CD4-positive, alpha-beta T cell (primary cell): ENCODE measurements at regions not wholly inside any gene's neighbourhood (a gene's known extent, or its start where the extent isn't known, plus 50 kb on each side); places are given as distances from the start of the nearest gene placed in this dataset.

Source experiments
- ATAC-seq: fragments of 200-7000 bp; cut with Tn5 transposase; one replicate; pipeline ENCODE4 v1.10.0; 2022; ENCODE audit warnings: mild to moderate bottlenecking; ENCODE audit not compliant: poor library complexity
- CTCF ChIA-PET: fragments of 350-600 bp; sonication (Branson Sonifier 250); formaldehyde crosslinking; loops from one replicate; lab custom pipeline; 2021; ENCODE audit warnings: antibody characterized with exemption, inconsistent platforms; lab: Charles Lee
- POLR2A ChIA-PET: fragments of 350-600 bp; sonication (Branson Sonifier 250); formaldehyde crosslinking; loops from one replicate; lab custom pipeline; 2021; ENCODE audit warnings: antibody characterized with exemption, inconsistent platforms; lab: Charles Lee
- DNase-seq, 14 experiments: peaks; one replicate each; pipeline ENCODE4 v3.0.0-alpha.2; 2013 to 2020; ENCODE audit warnings: mixed read lengths in 2 of 14
- H3K27ac ChIP-seq, 2 donors: one replicate each; pipeline versions ENCODE4 v1.5.1 to v1.7.0; 2013; ENCODE audit warnings: low read length in 2 of 2, low read depth in 1 of 2, mild to moderate bottlenecking in 1 of 2
- H3K27me3 ChIP-seq, 2 experiments: 1 replicate in 1 of 2; 2 replicates in 1 of 2; pipeline versions ENCODE4 v1.6.1 to v1.7.0; 2013; ENCODE audit warnings: low read length in 2 of 2, control low read depth in 1 of 2, mild to moderate bottlenecking in 1 of 2, moderate library complexity in 1 of 2; ENCODE audit not compliant: insufficient read depth in 2 of 2, control insufficient read depth in 1 of 2
- H3K36me3 ChIP-seq: one replicate; pipeline ENCODE4 v1.6.1; 2013; ENCODE audit warnings: low read length, control low read depth; ENCODE audit not compliant: insufficient read depth
- H3K4me1 ChIP-seq: one replicate; pipeline ENCODE4 v1.6.1; 2013; ENCODE audit warnings: low read length, control low read depth; ENCODE audit not compliant: insufficient read depth
- H3K4me3 ChIP-seq: one replicate; pipeline ENCODE4 v1.5.1; 2013; ENCODE audit warnings: mild to moderate bottlenecking, low read length, moderate library complexity
- H3K9me3 ChIP-seq, 2 experiments: 1 replicate in 1 of 2; 2 replicates in 1 of 2; pipeline versions ENCODE4 v1.6.1 to v1.7.0; 2013; ENCODE audit warnings: low read length in 2 of 2, mild to moderate bottlenecking in 2 of 2, control low read depth in 1 of 2, moderate library complexity in 1 of 2; ENCODE audit not compliant: control insufficient read depth in 1 of 2, insufficient read depth in 1 of 2
- H3K27ac Mint-ChIP-seq: one replicate; pipeline ENCODE4 v1.8.0; 2020; ENCODE audit warnings: mixed read lengths
- H3K27me3 Mint-ChIP-seq: one replicate; pipeline ENCODE4 v1.8.0; 2021; ENCODE audit warnings: mixed read lengths
- H3K36me3 Mint-ChIP-seq: one replicate; pipeline ENCODE4 v1.8.0; 2021; ENCODE audit warnings: low read depth, mixed read lengths
- H3K4me1 Mint-ChIP-seq: one replicate; pipeline ENCODE4 v1.8.0; 2021; ENCODE audit warnings: low read depth, mixed read lengths
- H3K4me3 Mint-ChIP-seq: one replicate; pipeline ENCODE4 v1.8.0; 2020; ENCODE audit warnings: mild to moderate bottlenecking, mixed read lengths
- H3K9me3 Mint-ChIP-seq: one replicate; pipeline ENCODE4 v1.8.0; 2020; ENCODE audit warnings: mixed read lengths
- intact Hi-C, 2 experiments: fragments of 100-400 bp; cut with DNase I in 1 of 2; cut with micrococcal nuclease in 1 of 2; formaldehyde crosslinking; loops; one replicate each; pipeline versions ENCODE4 v1.15.1 to v1.9.0; 2023 to 2025; cut with DNase I, micrococcal nuclease
- TF ChIP-seq, protein P1 (sequence below): fragments of 200-600 bp; IDR thresholded peaks from one replicate; pipeline ENCODE4 v1.8.0; 2022; ENCODE audit warnings: antibody characterized with exemption, mild to moderate bottlenecking

DNA sequence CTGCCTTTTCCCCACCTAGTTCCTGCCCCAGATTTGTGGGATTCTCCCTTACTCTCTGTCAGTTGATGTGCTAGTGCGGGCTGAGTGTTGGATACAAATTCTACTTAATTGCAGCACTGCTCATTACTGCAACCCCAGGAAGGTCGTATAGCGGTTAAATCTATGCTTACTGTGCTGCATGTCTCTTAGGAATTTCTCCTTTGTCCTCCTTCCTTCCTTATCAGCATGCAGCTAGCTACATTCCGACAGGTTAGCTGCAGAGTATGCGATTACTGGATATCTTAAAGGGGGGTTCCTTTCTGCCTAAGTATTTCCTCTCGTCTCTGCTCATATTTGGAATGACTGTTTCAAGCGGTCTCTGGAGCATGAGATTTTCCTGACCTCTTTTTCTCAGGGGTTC is 662.8 kb downstream of the TLL1 start:
- TF ChIP-seq, protein P1, sequence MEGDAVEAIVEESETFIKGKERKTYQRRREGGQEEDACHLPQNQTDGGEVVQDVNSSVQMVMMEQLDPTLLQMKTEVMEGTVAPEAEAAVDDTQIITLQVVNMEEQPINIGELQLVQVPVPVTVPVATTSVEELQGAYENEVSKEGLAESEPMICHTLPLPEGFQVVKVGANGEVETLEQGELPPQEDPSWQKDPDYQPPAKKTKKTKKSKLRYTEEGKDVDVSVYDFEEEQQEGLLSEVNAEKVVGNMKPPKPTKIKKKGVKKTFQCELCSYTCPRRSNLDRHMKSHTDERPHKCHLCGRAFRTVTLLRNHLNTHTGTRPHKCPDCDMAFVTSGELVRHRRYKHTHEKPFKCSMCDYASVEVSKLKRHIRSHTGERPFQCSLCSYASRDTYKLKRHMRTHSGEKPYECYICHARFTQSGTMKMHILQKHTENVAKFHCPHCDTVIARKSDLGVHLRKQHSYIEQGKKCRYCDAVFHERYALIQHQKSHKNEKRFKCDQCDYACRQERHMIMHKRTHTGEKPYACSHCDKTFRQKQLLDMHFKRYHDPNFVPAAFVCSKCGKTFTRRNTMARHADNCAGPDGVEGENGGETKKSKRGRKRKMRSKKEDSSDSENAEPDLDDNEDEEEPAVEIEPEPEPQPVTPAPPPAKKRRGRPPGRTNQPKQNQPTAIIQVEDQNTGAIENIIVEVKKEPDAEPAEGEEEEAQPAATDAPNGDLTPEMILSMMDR: no peak

DNA sequence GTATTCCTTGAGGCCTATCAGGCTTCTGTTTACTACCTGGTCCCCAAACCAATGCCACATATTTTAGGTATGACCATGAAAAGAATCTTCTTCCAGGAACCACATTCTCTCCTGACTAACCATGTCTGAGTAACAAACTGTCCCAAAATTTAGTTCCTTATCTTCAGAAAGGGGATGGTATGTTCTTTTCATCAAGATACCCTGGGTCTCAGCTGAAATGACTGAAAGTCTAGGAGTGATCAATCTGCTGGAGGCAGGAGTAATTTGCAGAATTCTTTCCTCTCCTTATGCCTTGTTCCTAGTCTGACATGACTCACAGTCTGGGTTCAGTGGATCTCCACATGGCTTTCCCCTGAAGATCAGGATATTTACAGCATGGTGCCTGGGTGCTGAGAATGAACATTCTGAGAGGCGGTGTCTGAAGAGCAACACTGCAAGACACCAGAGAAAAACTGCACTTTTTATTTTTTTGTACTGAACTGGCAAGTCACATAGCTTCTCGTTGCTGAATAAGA is 665.5 kb downstream of the TLL1 start:
- H3K36me3 Mint-ChIP-seq: no peaks in the 10 kb centered on the region
- H3K27me3 Mint-ChIP-seq: no peaks in the 10 kb centered on the region
- no peaks in the 10 kb centered on the region for H3K4me1 Mint-ChIP-seq
- Histone ChIP-seq H3K4me3 (no peak overlapping the region), H3K36me3 (no peaks in the 10 kb centered on the region), H3K4me1 (no peaks in the 10 kb centered on the region), H3K9me3 (peaks cover 0 to 8% of the 10 kb centered on the region in 2 experiments), H3K27ac (no peak overlapping the region), H3K27me3 (no peaks in the 10 kb centered on the region)
- ChIA-PET CTCF (no interaction called here), POLR2A (no interaction called here)
- TF ChIP-seq, protein P1: no peak
- ATAC-seq (no peak), DNase-seq (no peak)
- intact Hi-C loops: no loop called here
- no peak overlapping the region for H3K27ac Mint-ChIP-seq
- peaks cover 14% of the 10 kb centered on the region for H3K9me3 Mint-ChIP-seq
- H3K4me3 Mint-ChIP-seq: no peak overlapping the region

More for the DNA sequence above, 662.8 kb downstream of the TLL1 start:
- ChIA-PET CTCF (no interaction called here), POLR2A (no interaction called here)
- Mint-ChIP-seq H3K4me3 (no peak overlapping the region), H3K9me3 (peaks cover 11% of the 10 kb centered on the region), H3K27me3 (no peaks in the 10 kb centered on the region), H3K4me1 (no peaks in the 10 kb centered on the region), H3K27ac (no peak overlapping the region), H3K36me3 (no peaks in the 10 kb centered on the region)
- Histone ChIP-seq H3K4me3 (no peak overlapping the region), H3K9me3 (peaks cover 0 to 4% of the 10 kb centered on the region in 2 experiments), H3K27ac (no peak overlapping the region), H3K27me3 (no peaks in the 10 kb centered on the region), H3K4me1 (no peaks in the 10 kb centered on the region), H3K36me3 (no peaks in the 10 kb centered on the region)
- no peak for DNase-seq
- ATAC-seq: no peak
- intact Hi-C loops: no loop called here

DNA sequence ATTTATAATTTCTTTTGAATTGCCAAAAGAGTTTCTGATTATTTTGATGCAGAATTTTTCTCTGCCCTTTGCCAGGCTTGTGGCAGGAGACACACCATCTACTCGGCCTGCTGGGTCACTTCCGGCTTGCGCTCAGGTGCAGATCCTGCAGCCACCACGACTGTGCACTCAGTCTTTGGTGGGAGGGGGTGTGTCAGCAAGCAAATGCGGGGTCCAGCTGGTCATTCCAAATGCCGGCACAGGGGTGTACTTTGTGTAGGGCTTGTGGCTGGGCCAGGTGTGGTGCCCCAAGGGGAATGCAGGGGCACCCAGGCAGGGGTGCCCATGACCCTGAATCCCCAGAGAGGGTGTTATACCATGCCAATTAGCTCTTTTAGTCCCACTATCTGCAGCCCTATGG is 673.0 kb downstream of the TLL1 start:
- DNase-seq (no peak), ATAC-seq (no peak)
- no peaks in the 10 kb centered on the region for H3K36me3 Mint-ChIP-seq
- H3K27me3 ChIP-seq: no peaks in the 10 kb centered on the region
- H3K9me3 ChIP-seq: peaks cover 0 to 11% of the 10 kb centered on the region in 2 experiments
- H3K27me3 Mint-ChIP-seq: no peaks in the 10 kb centered on the region
- TF ChIP-seq, protein P1: no peak
- H3K4me3 Mint-ChIP-seq: no peak overlapping the region
- intact Hi-C loops: no loop called here
- no peak overlapping the region for H3K27ac Mint-ChIP-seq
- CTCF ChIA-PET: no interaction called here
- H3K4me1 Mint-ChIP-seq: no peaks in the 10 kb centered on the region
- no peaks in the 10 kb centered on the region for H3K4me1 ChIP-seq
- H3K27ac ChIP-seq: no peak overlapping the region
- H3K9me3 Mint-ChIP-seq: peaks cover 2% of the 10 kb centered on the region
- POLR2A ChIA-PET: no interaction called here
- H3K36me3 ChIP-seq: no peaks in the 10 kb centered on the region
- H3K4me3 ChIP-seq: no peak overlapping the region
